ENCODE measurements at regions not wholly inside any gene's neighbourhood (a gene's known extent, or its start where the extent isn't known, plus 50 kb on each side); places are given as distances from the start of the nearest gene placed in this dataset.

- Histone ChIP-seq H3K9ac (ENCODE audit: insufficient read depth, low read length) (no peak overlapping the region), H4K20me1 (ENCODE audit: control insufficient read depth, extremely low read depth, insufficient read depth, low read length) (no peaks in the 10 kb centered on the region), H3K9me3 (ENCODE audit: control insufficient read depth, insufficient read depth, low read depth, low read length) (peaks cover 6% of the 10 kb centered on the region), H3K79me2 (ENCODE audit: control insufficient read depth, insufficient read depth, low read length) (no peaks in the 10 kb centered on the region), H3K4me1 (ENCODE audit: control insufficient read depth, extremely low read depth, insufficient read depth, low read length) (no peaks in the 10 kb centered on the region), H2AFZ (ENCODE audit: low read length) (no peak overlapping the region), H3K27ac (ENCODE audit: insufficient read depth, low read length) (no peak overlapping the region), H3K4me3 (replicated peaks in 1 of 4; ENCODE audit: control extremely low read depth in 1 of 4, insufficient read depth in 1 of 4, low read depth in 3 of 4, low read length in 4 of 4) (no peak overlapping the region), H3K4me2 (ENCODE audit: extremely low read depth, insufficient read depth, low read length) (no peak overlapping the region), H3K27me3 (ENCODE audit: control insufficient read depth, insufficient read depth, low read length) (no peaks in the 10 kb centered on the region), H3K36me3 (ENCODE audit: control insufficient read depth, insufficient read depth, low read length) (no peaks in the 10 kb centered on the region)
- no peak for DNase-seq (ENCODE audit: low read depth in 2 of 2)
- no peak for TF ChIP-seq CTCF (conservative IDR thresholded peaks at IDR 0.05 in 1 of 2, IDR thresholded peaks at IDR 0.05 in 1 of 2; ENCODE audit: low read depth in 1 of 2, low read length in 2 of 2)
- TF ChIP-seq EZH2 (IDR thresholded peaks at IDR 0.05; ENCODE audit: low read length, missing control alignments) = no peak
Measured at GRCh38 chr16:5642436-5642835, 544.8 kb upstream of the EEF2KMT start.

GRCh38 chr16:5642011-5642410 is 544.4 kb upstream of the EEF2KMT start:
- no peak for DNase-seq (ENCODE audit: low read depth in 2 of 2)
- TF ChIP-seq CTCF (conservative IDR thresholded peaks at IDR 0.05 in 1 of 2, IDR thresholded peaks at IDR 0.05 in 1 of 2; ENCODE audit: low read depth in 1 of 2, low read length in 2 of 2) (no peak), EZH2 (IDR thresholded peaks at IDR 0.05; ENCODE audit: low read length, missing control alignments) (no peak)

GRCh38 chr16:5640883-5641282 is 543.3 kb upstream of the EEF2KMT start:
- Histone ChIP-seq H3K27me3 (ENCODE audit: control insufficient read depth, insufficient read depth, low read length) (no peaks in the 10 kb centered on the region), H3K9ac (ENCODE audit: insufficient read depth, low read length) (no peak overlapping the region), H4K20me1 (ENCODE audit: control insufficient read depth, extremely low read depth, insufficient read depth, low read length) (no peaks in the 10 kb centered on the region), H2AFZ (ENCODE audit: low read length) (no peak overlapping the region), H3K4me1 (ENCODE audit: control insufficient read depth, extremely low read depth, insufficient read depth, low read length) (no peaks in the 10 kb centered on the region), H3K4me2 (ENCODE audit: extremely low read depth, insufficient read depth, low read length) (no peak overlapping the region), H3K27ac (ENCODE audit: insufficient read depth, low read length) (no peak overlapping the region), H3K36me3 (ENCODE audit: control insufficient read depth, insufficient read depth, low read length) (no peaks in the 10 kb centered on the region), H3K79me2 (ENCODE audit: control insufficient read depth, insufficient read depth, low read length) (no peaks in the 10 kb centered on the region), H3K4me3 (replicated peaks in 1 of 4; ENCODE audit: control extremely low read depth in 1 of 4, insufficient read depth in 1 of 4, low read depth in 3 of 4, low read length in 4 of 4) (no peak overlapping the region), H3K9me3 (ENCODE audit: control insufficient read depth, insufficient read depth, low read depth, low read length) (peaks cover 6% of the 10 kb centered on the region)
- DNase-seq (ENCODE audit: low read depth in 2 of 2) = no peak
- TF ChIP-seq EZH2 (IDR thresholded peaks at IDR 0.05; ENCODE audit: low read length, missing control alignments) = no peak
- TF ChIP-seq CTCF (conservative IDR thresholded peaks at IDR 0.05 in 1 of 2, IDR thresholded peaks at IDR 0.05 in 1 of 2; ENCODE audit: low read depth in 1 of 2, low read length in 2 of 2) = no peak

More at GRCh38 chr16:5642011-5642410, 544.4 kb upstream of the EEF2KMT start:
- Histone ChIP-seq H2AFZ (ENCODE audit: low read length) (no peak overlapping the region), H3K4me2 (ENCODE audit: extremely low read depth, insufficient read depth, low read length) (no peak overlapping the region), H3K9me3 (ENCODE audit: control insufficient read depth, insufficient read depth, low read depth, low read length) (peaks cover 6% of the 10 kb centered on the region), H4K20me1 (ENCODE audit: control insufficient read depth, extremely low read depth, insufficient read depth, low read length) (no peaks in the 10 kb centered on the region), H3K27ac (ENCODE audit: insufficient read depth, low read length) (no peak overlapping the region), H3K27me3 (ENCODE audit: control insufficient read depth, insufficient read depth, low read length) (no peaks in the 10 kb centered on the region), H3K4me1 (ENCODE audit: control insufficient read depth, extremely low read depth, insufficient read depth, low read length) (no peaks in the 10 kb centered on the region), H3K79me2 (ENCODE audit: control insufficient read depth, insufficient read depth, low read length) (no peaks in the 10 kb centered on the region), H3K4me3 (replicated peaks in 1 of 4; ENCODE audit: control extremely low read depth in 1 of 4, insufficient read depth in 1 of 4, low read depth in 3 of 4, low read length in 4 of 4) (no peak overlapping the region), H3K9ac (ENCODE audit: insufficient read depth, low read length) (no peak overlapping the region), H3K36me3 (ENCODE audit: control insufficient read depth, insufficient read depth, low read length) (no peaks in the 10 kb centered on the region)

Data from fibroblast of lung (primary cell).